Naive thymus-derived CD8-positive, alpha-beta T cell (primary cell): ENCODE measurements at regions not wholly inside any gene's neighbourhood (a gene's known extent, or its start where the extent isn't known, plus 50 kb on each side); places are given as distances from the start of the nearest gene placed in this dataset.
A peak's percentile ranks its signal among the peaks of the same experiment; 100 is the strongest.

ENCODE experiments used
- ATAC-seq, 2 donors: fragments of 150-1000 bp; cut with Tn5 transposase in 1 of 2; sonication (Bioruptor Pico), chemical (Tn5 transposase) in 1 of 2; 1 replicate in 1 of 2; 2 replicates in 1 of 2; pipeline ENCODE4 v1.10.0; 2021; ENCODE audit warnings: mild to moderate bottlenecking in 2 of 2, moderate library complexity in 2 of 2
- POLR2A ChIA-PET: fragments of 350-600 bp; sonication (Branson Sonifier 250); formaldehyde crosslinking; loops from one replicate; lab custom pipeline; 2021; ENCODE audit warnings: antibody characterized with exemption; lab: Charles Lee
- DNase-seq, 10 donors: peaks; one replicate each; pipeline versions ENCODE4 v3.0.0 to v3.0.0-alpha.2; 2020 to 2022
- H3K27ac Mint-ChIP-seq, 10 donors: one replicate each; pipeline ENCODE4 v1.8.0; 2020 to 2022; ENCODE audit warnings: mild to moderate bottlenecking in 10 of 10, mixed read lengths in 10 of 10, moderate library complexity in 4 of 10, inconsistent platforms in 1 of 10
- H3K27me3 Mint-ChIP-seq, 5 donors: one replicate each; pipeline ENCODE4 v1.8.0; 2021 to 2022; ENCODE audit warnings: mixed read lengths in 5 of 5
- H3K36me3 Mint-ChIP-seq, 3 donors: one replicate each; pipeline ENCODE4 v1.8.0; 2020 to 2022; ENCODE audit warnings: mixed read lengths in 3 of 3, mild to moderate bottlenecking in 2 of 3, inconsistent platforms in 1 of 3
- H3K4me1 Mint-ChIP-seq, 4 donors: one replicate each; pipeline ENCODE4 v1.8.0; 2021 to 2022; ENCODE audit warnings: mixed read lengths in 4 of 4
- H3K4me3 Mint-ChIP-seq, 10 donors: one replicate each; pipeline ENCODE4 v1.8.0; 2020 to 2022; ENCODE audit warnings: mild to moderate bottlenecking in 10 of 10, mixed read lengths in 10 of 10, moderate library complexity in 6 of 10, inconsistent platforms in 1 of 10
- H3K9me3 Mint-ChIP-seq, 9 donors: one replicate each; pipeline ENCODE4 v1.8.0; 2020 to 2022; ENCODE audit warnings: mixed read lengths in 9 of 9, mild to moderate bottlenecking in 3 of 9, inconsistent platforms in 1 of 9, moderate library complexity in 1 of 9

DNA sequence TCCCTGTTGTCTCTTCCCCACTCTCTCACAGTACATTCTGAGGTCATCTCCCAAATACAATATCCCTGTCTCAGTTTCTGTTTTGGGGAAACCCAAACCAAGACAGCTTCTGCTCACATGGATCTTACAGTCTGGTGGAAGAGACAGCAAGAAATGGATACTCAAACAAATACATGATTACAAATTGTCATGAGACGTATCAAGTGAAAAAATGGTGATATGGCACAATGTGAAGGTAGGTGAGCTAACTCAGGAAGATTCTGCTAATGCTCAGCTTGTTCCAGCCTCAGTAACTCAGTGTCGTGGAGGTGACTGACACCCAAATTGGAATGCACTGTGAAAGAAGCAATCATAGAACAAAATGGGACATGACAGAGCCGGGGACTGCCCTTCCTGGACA, 68.3 kb downstream of the CHST1 start:
- Mint-ChIP-seq H3K4me3 (no peak overlapping the region), H3K27ac (no peak overlapping the region), H3K36me3 (no peaks in the 10 kb centered on the region), H3K9me3 (peaks cover 0 to 9% (median 0%) of the 10 kb centered on the region in 9 donors), H3K27me3 (peaks cover 4 to 32% (median 13%) of the 10 kb centered on the region in 5 donors), H3K4me1 (no peaks in the 10 kb centered on the region)
- POLR2A ChIA-PET, result no interaction called here
- ATAC-seq (no peak), DNase-seq (no peak)

- Mint-ChIP-seq H3K27me3 (peaks cover 4 to 32% (median 13%) of the 10 kb centered on the region in 5 donors), H3K36me3 (no peaks in the 10 kb centered on the region), H3K27ac (no peak overlapping the region), H3K4me3 (no peak overlapping the region), H3K4me1 (no peaks in the 10 kb centered on the region), H3K9me3 (peaks cover 0 to 7% (median 0%) of the 10 kb centered on the region in 9 donors)
- POLR2A ChIA-PET, result no interaction called here
- DNase-seq, result no peak
- ATAC-seq, result no peak
Measured at GRCh38 chr11:45596571-45596970, 68.9 kb downstream of the CHST1 start.

- Mint-ChIP-seq H3K4me1 (no peaks in the 10 kb centered on the region), H3K36me3 (no peaks in the 10 kb centered on the region)
Measured at GRCh38 chr11:45593992-45594391, 71.4 kb downstream of the CHST1 start.

GRCh38 chr11:45592636-45593035, 72.8 kb downstream of the CHST1 start:
- Mint-ChIP-seq H3K9me3 (no peaks in the 10 kb centered on the region), H3K4me3 (no peak overlapping the region), H3K36me3 (no peaks in the 10 kb centered on the region), H3K27ac (no peak overlapping the region), H3K27me3 (peaks cover 0 to 21% (median 4%) of the 10 kb centered on the region in 5 donors), H3K4me1 (no peaks in the 10 kb centered on the region)
- POLR2A ChIA-PET, result no interaction called here
- DNase-seq (no peak), ATAC-seq (no peak)

More at GRCh38 chr11:45593992-45594391, 71.4 kb downstream of the CHST1 start:
- H3K4me3 Mint-ChIP-seq, result no peak overlapping the region
- no peaks in the 10 kb centered on the region for H3K9me3 Mint-ChIP-seq
- no peak for DNase-seq
- H3K27me3 Mint-ChIP-seq, result peaks cover 0 to 23% (median 4%) of the 10 kb centered on the region in 5 donors
- POLR2A ChIA-PET, result no interaction called here
- ATAC-seq, result no peak
- no peak overlapping the region for H3K27ac Mint-ChIP-seq

- H3K4me1 Mint-ChIP-seq, result no peaks in the 10 kb centered on the region
- no peak overlapping the region for H3K4me3 Mint-ChIP-seq
- H3K27me3 Mint-ChIP-seq, result peaks cover 1 to 19% (median 6%) of the 10 kb centered on the region in 5 donors
- no peaks in the 10 kb centered on the region for H3K9me3 Mint-ChIP-seq
- no peaks in the 10 kb centered on the region for H3K36me3 Mint-ChIP-seq
- POLR2A ChIA-PET, result no interaction called here
- no peak for DNase-seq
- ATAC-seq, result no peak
- no peak overlapping the region for H3K27ac Mint-ChIP-seq
Measured at GRCh38 chr11:45590743-45591142, 74.7 kb downstream of the CHST1 start.

GRCh38 chr11:45585205-45585604, 80.2 kb downstream of the CHST1 start:
- DNase-seq, result no peak

GRCh38 chr11:45583981-45584566, 81.3 kb downstream of the CHST1 start:
- H3K9me3 Mint-ChIP-seq, result peaks cover 0 to 2% (median 0%) of the 10 kb centered on the region in 9 donors
- no peak for ATAC-seq
- H3K4me1 Mint-ChIP-seq, result peaks cover 0 to 3% (median 0%) of the 10 kb centered on the region in 4 donors
- no peak for DNase-seq
- peaks cover 14 to 67% (median 35%) of the 10 kb centered on the region in 5 donors for H3K27me3 Mint-ChIP-seq
- POLR2A ChIA-PET, result no interaction called here
- H3K4me3 Mint-ChIP-seq, result no peak overlapping the region
- H3K36me3 Mint-ChIP-seq, result no peaks in the 10 kb centered on the region
- no peak overlapping the region for H3K27ac Mint-ChIP-seq

More at GRCh38 chr11:45585205-45585604, 80.2 kb downstream of the CHST1 start:
- no peak for ATAC-seq
- Mint-ChIP-seq H3K27ac (no peak overlapping the region), H3K9me3 (peaks cover 0 to 2% (median 0%) of the 10 kb centered on the region in 9 donors), H3K27me3 (peaks cover 14 to 55% (median 27%) of the 10 kb centered on the region in 5 donors), H3K4me3 (no peak overlapping the region), H3K36me3 (no peaks in the 10 kb centered on the region), H3K4me1 (peaks cover 0 to 3% (median 0%) of the 10 kb centered on the region in 4 donors)
- POLR2A ChIA-PET, result no interaction called here

- POLR2A ChIA-PET, result no interaction called here
- peaks cover 12 to 85% (median 42%) of the 10 kb centered on the region in 5 donors for H3K27me3 Mint-ChIP-seq
- no peak for ATAC-seq
- no peaks in the 10 kb centered on the region for H3K36me3 Mint-ChIP-seq
- H3K4me1 Mint-ChIP-seq, result peaks cover 0 to 3% (median 0%) of the 10 kb centered on the region in 4 donors
- no peak overlapping the region for H3K27ac Mint-ChIP-seq
- H3K4me3 Mint-ChIP-seq, result no peak overlapping the region
- DNase-seq, result no peak
- peaks cover 0 to 2% (median 0%) of the 10 kb centered on the region in 9 donors for H3K9me3 Mint-ChIP-seq
Measured at GRCh38 chr11:45580399-45580798, 85.0 kb downstream of the CHST1 start.

DNA sequence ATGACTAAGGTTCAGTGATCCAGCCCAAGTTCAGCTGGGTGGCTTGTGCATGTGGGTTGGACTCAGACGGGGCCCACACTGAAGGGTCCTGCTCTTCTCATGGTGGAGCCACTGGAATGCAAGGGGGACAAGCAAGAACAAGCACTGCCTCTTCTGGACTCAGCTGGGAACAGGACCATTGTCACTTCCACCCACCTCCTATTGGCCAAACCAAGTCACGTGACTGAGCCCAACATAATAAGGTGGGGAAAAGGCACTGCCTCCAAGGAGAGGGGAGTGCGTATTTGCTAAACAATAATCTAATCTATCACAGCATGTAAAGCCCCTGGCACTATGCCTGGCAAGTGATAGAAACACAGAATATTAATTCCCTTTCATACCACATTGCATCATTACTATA, 87.1 kb downstream of the CHST1 start:
- no peak for ATAC-seq
- Mint-ChIP-seq H3K9me3 (no peaks in the 10 kb centered on the region), H3K36me3 (no peaks in the 10 kb centered on the region), H3K4me1 (peaks cover 0 to 3% (median 0%) of the 10 kb centered on the region in 4 donors), H3K27me3 (peaks cover 16 to 69% (median 40%) of the 10 kb centered on the region in 5 donors), H3K27ac (no peak overlapping the region), H3K4me3 (no peak overlapping the region)
- no peak for DNase-seq
- POLR2A ChIA-PET, result no interaction called here

DNA sequence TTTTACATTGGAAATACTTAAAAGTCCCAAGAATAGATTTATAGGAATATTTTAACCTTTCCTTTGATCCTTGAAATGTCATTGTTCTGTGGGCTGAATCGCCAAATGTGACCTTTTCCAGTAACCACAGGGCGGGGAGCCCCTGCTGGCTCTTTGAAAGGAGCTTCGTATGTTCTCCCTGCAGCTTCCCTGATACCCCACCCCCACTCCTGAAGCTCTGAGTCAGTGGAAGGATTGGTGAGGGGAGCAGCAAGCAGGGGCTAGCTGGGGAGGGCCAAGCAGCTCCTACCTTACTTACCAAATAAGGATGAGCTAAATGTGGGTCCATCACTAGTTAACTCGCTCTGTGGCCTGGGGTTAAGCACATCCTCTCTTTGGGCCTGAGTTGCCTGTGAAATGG, 87.7 kb downstream of the CHST1 start:
- Mint-ChIP-seq H3K36me3 (no peaks in the 10 kb centered on the region), H3K9me3 (no peaks in the 10 kb centered on the region), H3K4me3 (no peak overlapping the region), H3K4me1 (peaks cover 0 to 3% (median 0%) of the 10 kb centered on the region in 4 donors), H3K27ac (no peak overlapping the region), H3K27me3 (peaks cover 16 to 70% (median 43%) of the 10 kb centered on the region in 5 donors)
- no peak for DNase-seq
- no peak for ATAC-seq
- POLR2A ChIA-PET, result no interaction called here

DNA sequence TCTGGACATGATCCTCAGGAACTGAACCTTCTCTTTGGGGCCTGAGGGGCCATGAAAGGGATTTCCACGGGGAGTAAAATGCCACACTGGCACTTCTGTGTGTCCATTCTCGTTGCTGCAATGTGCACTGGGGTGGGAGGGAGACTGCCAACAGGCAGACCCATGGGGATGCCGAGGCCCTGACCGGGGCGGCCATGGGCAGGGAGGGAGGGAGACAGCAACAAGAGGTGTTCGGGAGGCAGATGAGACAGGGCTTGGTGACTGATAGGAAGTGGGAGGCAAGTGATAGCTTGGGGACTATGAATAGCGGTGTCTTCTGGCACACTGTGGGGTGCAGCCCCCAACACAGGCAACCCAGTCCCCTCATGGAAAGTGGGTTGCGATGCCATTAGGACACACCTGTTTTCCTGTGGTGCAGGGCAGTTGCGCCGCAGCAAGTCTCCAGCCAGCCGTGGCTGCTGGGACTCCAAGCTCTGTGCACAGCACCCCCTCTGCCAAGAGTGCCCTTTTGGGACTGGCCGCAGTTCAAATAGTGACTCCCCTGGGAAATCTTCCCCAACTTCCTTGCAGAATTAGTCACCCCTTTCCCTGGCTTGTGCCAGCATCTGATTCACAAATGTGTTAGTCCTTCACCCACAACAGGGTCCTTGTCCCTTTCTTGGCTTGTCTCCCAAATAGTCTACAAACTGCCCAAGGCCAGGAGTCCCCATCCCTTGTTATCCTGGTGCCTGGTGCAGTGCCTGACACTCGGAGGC, 88.8 kb downstream of the CHST1 start:
- ATAC-seq (no peak), DNase-seq (no peak)
- no peaks in the 10 kb centered on the region for H3K9me3 Mint-ChIP-seq
- POLR2A ChIA-PET, result no interaction called here
- H3K27ac Mint-ChIP-seq, result no peak overlapping the region
- H3K4me3 Mint-ChIP-seq, result no peak overlapping the region
- H3K4me1 Mint-ChIP-seq, result no peaks in the 10 kb centered on the region
- H3K27me3 Mint-ChIP-seq, result peaks cover 12 to 65% (median 41%) of the 10 kb centered on the region in 5 donors
- H3K36me3 Mint-ChIP-seq, result no peaks in the 10 kb centered on the region

DNA sequence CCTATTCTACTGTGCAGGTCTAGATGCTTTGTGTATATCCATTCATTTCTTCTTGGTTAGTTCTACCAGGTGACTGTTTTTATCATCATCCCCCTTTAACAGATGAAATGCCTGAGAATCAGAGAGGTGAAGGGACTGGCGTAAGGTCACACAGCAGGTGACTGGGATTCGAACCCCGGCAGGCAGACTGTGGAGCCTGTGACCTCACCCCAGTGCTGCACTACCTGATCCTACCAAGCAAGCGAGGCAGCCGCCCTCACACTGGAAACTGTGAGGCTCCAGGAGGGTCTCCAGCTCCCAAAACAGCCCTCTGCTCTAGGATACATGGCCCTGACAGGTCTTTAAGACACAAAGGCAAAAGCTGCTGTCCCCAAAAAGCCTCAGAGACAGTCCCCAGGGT, 91.7 kb downstream of the CHST1 start:
- POLR2A ChIA-PET, result no interaction called here
- Mint-ChIP-seq H3K27me3 (peaks cover 9 to 36% (median 27%) of the 10 kb centered on the region in 5 donors), H3K36me3 (no peaks in the 10 kb centered on the region), H3K4me1 (no peaks in the 10 kb centered on the region), H3K27ac (no peak overlapping the region), H3K9me3 (no peaks in the 10 kb centered on the region), H3K4me3 (no peak overlapping the region)
- ATAC-seq, result no peak
- DNase-seq, result no peak

GRCh38 chr11:45572354-45573123, 92.9 kb downstream of the CHST1 start:
- POLR2A ChIA-PET, result no interaction called here
- peak overlapping the region in 1 of 10 donors; percentile 23 for H3K4me3 Mint-ChIP-seq
- peaks cover 9 to 36% (median 27%) of the 10 kb centered on the region in 5 donors for H3K27me3 Mint-ChIP-seq
- no peaks in the 10 kb centered on the region for H3K4me1 Mint-ChIP-seq
- DNase-seq (no peak), ATAC-seq (no peak)
- H3K36me3 Mint-ChIP-seq, result no peaks in the 10 kb centered on the region
- H3K9me3 Mint-ChIP-seq, result no peaks in the 10 kb centered on the region
- no peak overlapping the region for H3K27ac Mint-ChIP-seq
